Stimulated activated naive CD8-positive, alpha-beta T cell treated with anti-CD3 and anti-CD28 coated beads, Interleukin-15, amount 100 ng/mL, for 72 hours (primary cell): ENCODE measurements at regions not wholly inside any gene's neighbourhood (a gene's known extent, or its start where the extent isn't known, plus 50 kb on each side); places are given as distances from the start of the nearest gene placed in this dataset.

Source experiments
- ATAC-seq: fragments of 150-1000 bp; cut with Tn5 transposase; 2 replicates; pipeline ENCODE4 v1.10.0; 2021; ENCODE audit warnings: mild to moderate bottlenecking, moderate library complexity
- DNase-seq, 2 donors: peaks; one replicate each; pipeline ENCODE4 v3.0.0; 2021 to 2022
- H3K27ac Mint-ChIP-seq, 2 donors: one replicate each; pipeline ENCODE4 v1.8.0; 2022; ENCODE audit warnings: mild to moderate bottlenecking in 2 of 2, mixed read lengths in 2 of 2, moderate library complexity in 2 of 2
- H3K27me3 Mint-ChIP-seq: one replicate; pipeline ENCODE4 v1.8.0; 2022; ENCODE audit warnings: mixed read lengths
- H3K4me1 Mint-ChIP-seq: one replicate; pipeline ENCODE4 v1.8.0; 2022; ENCODE audit warnings: mild to moderate bottlenecking, mixed read lengths
- H3K4me3 Mint-ChIP-seq, 2 donors: one replicate each; pipeline ENCODE4 v1.8.0; 2022; ENCODE audit warnings: mild to moderate bottlenecking in 2 of 2, mixed read lengths in 2 of 2, moderate library complexity in 1 of 2
- H3K9me3 Mint-ChIP-seq, 2 donors: one replicate each; pipeline ENCODE4 v1.8.0; 2022; ENCODE audit warnings: mixed read lengths in 2 of 2

- no peak overlapping the region for H3K27ac Mint-ChIP-seq
- ATAC-seq (no peak), DNase-seq (no peak)
- no peaks in the 10 kb centered on the region for H3K9me3 Mint-ChIP-seq
- H3K4me1 Mint-ChIP-seq: peaks cover 49% of the 10 kb centered on the region
- H3K4me3 Mint-ChIP-seq: no peak overlapping the region
- no peaks in the 10 kb centered on the region for H3K27me3 Mint-ChIP-seq
Measured at GRCh38 chr3:72388117-72388516, 460.1 kb downstream of the SHQ1 start.

- Mint-ChIP-seq H3K27me3 (no peaks in the 10 kb centered on the region), H3K4me1 (peaks cover 57% of the 10 kb centered on the region), H3K9me3 (no peaks in the 10 kb centered on the region), H3K4me3 (no peak overlapping the region), H3K27ac (no peak overlapping the region)
- ATAC-seq (no peak), DNase-seq (no peak)
Measured at GRCh38 chr3:72386327-72387000, 461.8 kb downstream of the SHQ1 start.

- no peak for ATAC-seq
- no peak for DNase-seq
- no peaks in the 10 kb centered on the region for H3K27me3 Mint-ChIP-seq
- no peak overlapping the region for H3K27ac Mint-ChIP-seq
- no peaks in the 10 kb centered on the region for H3K9me3 Mint-ChIP-seq
- peaks cover 70% of the 10 kb centered on the region for H3K4me1 Mint-ChIP-seq
- H3K4me3 Mint-ChIP-seq: no peak overlapping the region
Measured at GRCh38 chr3:72385167-72385566, 463.1 kb downstream of the SHQ1 start.

- Mint-ChIP-seq H3K4me1 (peaks cover 75% of the 10 kb centered on the region), H3K27me3 (no peaks in the 10 kb centered on the region), H3K27ac (no peak overlapping the region), H3K4me3 (no peak overlapping the region), H3K9me3 (no peaks in the 10 kb centered on the region)
- DNase-seq (no peak), ATAC-seq (peak; percentile 39)
Measured at GRCh38 chr3:72384602-72385001, 463.6 kb downstream of the SHQ1 start.

GRCh38 chr3:72383883-72384282, 464.4 kb downstream of the SHQ1 start:
- Mint-ChIP-seq H3K4me3 (no peak overlapping the region), H3K9me3 (no peaks in the 10 kb centered on the region), H3K4me1 (peaks cover 78% of the 10 kb centered on the region), H3K27ac (no peak overlapping the region), H3K27me3 (no peaks in the 10 kb centered on the region)
- DNase-seq (no peak), ATAC-seq (no peak)

- H3K4me1 Mint-ChIP-seq: peaks cover 78% of the 10 kb centered on the region
- DNase-seq (no peak), ATAC-seq (no peak)
- no peaks in the 10 kb centered on the region for H3K9me3 Mint-ChIP-seq
- H3K27me3 Mint-ChIP-seq: no peaks in the 10 kb centered on the region
- no peak overlapping the region for H3K27ac Mint-ChIP-seq
- no peak overlapping the region for H3K4me3 Mint-ChIP-seq
Measured at GRCh38 chr3:72383230-72383629, 465.0 kb downstream of the SHQ1 start.

GRCh38 chr3:72382460-72382859, 465.8 kb downstream of the SHQ1 start:
- H3K9me3 Mint-ChIP-seq: no peaks in the 10 kb centered on the region
- H3K4me1 Mint-ChIP-seq: peaks cover 76% of the 10 kb centered on the region
- no peak overlapping the region for H3K27ac Mint-ChIP-seq

GRCh38 chr3:72381584-72381983, 466.7 kb downstream of the SHQ1 start:
- peak overlapping the region in 1 of 2 donors; percentile 0 for H3K27ac Mint-ChIP-seq
- DNase-seq (no peak), ATAC-seq (no peak)
- H3K4me3 Mint-ChIP-seq: no peak overlapping the region
- H3K9me3 Mint-ChIP-seq: no peaks in the 10 kb centered on the region
- peaks cover 83% of the 10 kb centered on the region for H3K4me1 Mint-ChIP-seq
- no peaks in the 10 kb centered on the region for H3K27me3 Mint-ChIP-seq

More at GRCh38 chr3:72382460-72382859, 465.8 kb downstream of the SHQ1 start:
- ATAC-seq: no peak
- Mint-ChIP-seq H3K4me3 (no peak overlapping the region), H3K27me3 (no peaks in the 10 kb centered on the region)
- DNase-seq: no peak

- H3K4me3 Mint-ChIP-seq: no peak overlapping the region
- no peaks in the 10 kb centered on the region for H3K27me3 Mint-ChIP-seq
- peaks cover 81% of the 10 kb centered on the region for H3K4me1 Mint-ChIP-seq
- DNase-seq: no peak
- no peaks in the 10 kb centered on the region for H3K9me3 Mint-ChIP-seq
- peak; percentile 66 for ATAC-seq
- peak overlapping the region in 1 of 2 donors; percentile 56 for H3K27ac Mint-ChIP-seq
Measured at GRCh38 chr3:72380711-72381493, 467.3 kb downstream of the SHQ1 start.

GRCh38 chr3:72380193-72380592, 468.1 kb downstream of the SHQ1 start:
- DNase-seq (no peak), ATAC-seq (no peak)
- Mint-ChIP-seq H3K27me3 (no peaks in the 10 kb centered on the region), H3K4me1 (peaks cover 86% of the 10 kb centered on the region), H3K27ac (peak overlapping the region in 1 of 2 donors; percentile 56), H3K9me3 (no peaks in the 10 kb centered on the region), H3K4me3 (no peak overlapping the region)

GRCh38 chr3:72379500-72380187, 468.6 kb downstream of the SHQ1 start:
- Mint-ChIP-seq H3K27ac (no peak overlapping the region), H3K9me3 (no peaks in the 10 kb centered on the region), H3K4me3 (no peak overlapping the region), H3K4me1 (peaks cover 86% of the 10 kb centered on the region), H3K27me3 (no peaks in the 10 kb centered on the region)
- DNase-seq (no peak), ATAC-seq (no peak)

GRCh38 chr3:72378287-72378686, 470.0 kb downstream of the SHQ1 start:
- Mint-ChIP-seq H3K27ac (peak overlapping the region in 1 of 2 donors; percentile 34), H3K9me3 (no peaks in the 10 kb centered on the region)

GRCh38 chr3:72376956-72377710, 471.1 kb downstream of the SHQ1 start:
- ATAC-seq (no peak), DNase-seq (no peak)
- no peaks in the 10 kb centered on the region for H3K27me3 Mint-ChIP-seq
- no peak overlapping the region for H3K4me3 Mint-ChIP-seq
- peaks cover 92% of the 10 kb centered on the region for H3K4me1 Mint-ChIP-seq
- H3K9me3 Mint-ChIP-seq: no peaks in the 10 kb centered on the region
- H3K27ac Mint-ChIP-seq: peak overlapping the region in 1 of 2 donors; percentile 20

More at GRCh38 chr3:72378287-72378686, 470.0 kb downstream of the SHQ1 start:
- ATAC-seq: no peak
- no peak for DNase-seq
- Mint-ChIP-seq H3K4me1 (peaks cover 86% of the 10 kb centered on the region), H3K4me3 (no peak overlapping the region), H3K27me3 (no peaks in the 10 kb centered on the region)

GRCh38 chr3:72375237-72376076, 472.8 kb downstream of the SHQ1 start:
- Mint-ChIP-seq H3K4me1 (peaks cover 77% of the 10 kb centered on the region), H3K27me3 (no peaks in the 10 kb centered on the region)
- ATAC-seq: peak; percentile 90

More at GRCh38 chr3:72375237-72376076, 472.8 kb downstream of the SHQ1 start:
- peak; percentile 39 to 54 for DNase-seq
- Mint-ChIP-seq H3K4me3 (peak overlapping the region; percentile 57 to 70), H3K9me3 (no peaks in the 10 kb centered on the region), H3K27ac (peak overlapping the region; percentile 36 to 94)
